MCF 10A (cell line): ENCODE measurements at regions not wholly inside any gene's neighbourhood (a gene's known extent, or its start where the extent isn't known, plus 50 kb on each side); places are given as distances from the start of the nearest gene placed in this dataset.

Experiments used
- BruUV-seq: library from RNA; stranded (reverse); fragments of 400-500 nt; replicated peaks from 2 replicates; lab custom pipeline; 2021; lab: Mats Ljungman, UMichigan
- CTCF ChIA-PET: fragments of 300-600 bp; sonication (Branson Sonifier 250); formaldehyde crosslinking; extraction: SDS; loops from one replicate; lab custom pipeline; 2021; ENCODE audit warnings: antibody characterized with exemption, inconsistent platforms; lab: Yijun Ruan, JAX
- POLR2A ChIA-PET: fragments of 300-600, 350-650 bp; sonication (Branson Sonifier 250); formaldehyde crosslinking; extraction: SDS; loops from one replicate; lab custom pipeline; 2020; ENCODE audit warnings: antibody characterized with exemption, inconsistent platforms; lab: Yijun Ruan, JAX
- DNase-seq: peaks from one replicate; pipeline ENCODE4 v3.0.0-alpha.2; 2018; ENCODE audit not compliant: unreplicated experiment
- H3K27ac Mint-ChIP-seq: one replicate; pipeline ENCODE4 v1.8.0; 2022; ENCODE audit warnings: mild to moderate bottlenecking, low read depth, mixed read lengths; ENCODE audit not compliant: unreplicated experiment
- H3K27me3 Mint-ChIP-seq: one replicate; pipeline ENCODE4 v1.8.0; 2022; ENCODE audit warnings: mixed read lengths; ENCODE audit not compliant: insufficient read depth, unreplicated experiment
- H3K36me3 Mint-ChIP-seq: one replicate; pipeline ENCODE4 v1.8.0; 2022; ENCODE audit warnings: mild to moderate bottlenecking, moderate library complexity, mixed read lengths; ENCODE audit not compliant: insufficient read depth, unreplicated experiment
- H3K4me1 Mint-ChIP-seq: one replicate; pipeline ENCODE4 v1.8.0; 2022; ENCODE audit warnings: mixed read lengths; ENCODE audit not compliant: insufficient read depth, unreplicated experiment
- H3K4me3 Mint-ChIP-seq: one replicate; pipeline ENCODE4 v1.8.0; 2022; ENCODE audit warnings: mild to moderate bottlenecking, moderate library complexity, mixed read lengths; ENCODE audit not compliant: unreplicated experiment
- H3K9me3 Mint-ChIP-seq: one replicate; pipeline ENCODE4 v1.8.0; 2022; ENCODE audit warnings: mixed read lengths; ENCODE audit not compliant: unreplicated experiment
- CTCF ChIP-seq: fragments of 200-600 bp; IDR thresholded peaks from one replicate; pipeline ENCODE4 v1.8.0; 2022; ENCODE audit warnings: antibody characterized with exemption, mild to moderate bottlenecking; ENCODE audit not compliant: unreplicated experiment
- intact Hi-C: fragments of 100-400 bp; cut with micrococcal nuclease; formaldehyde crosslinking; loops from 2 replicates; pipeline ENCODE4 v1.14.1; 2022

DNA sequence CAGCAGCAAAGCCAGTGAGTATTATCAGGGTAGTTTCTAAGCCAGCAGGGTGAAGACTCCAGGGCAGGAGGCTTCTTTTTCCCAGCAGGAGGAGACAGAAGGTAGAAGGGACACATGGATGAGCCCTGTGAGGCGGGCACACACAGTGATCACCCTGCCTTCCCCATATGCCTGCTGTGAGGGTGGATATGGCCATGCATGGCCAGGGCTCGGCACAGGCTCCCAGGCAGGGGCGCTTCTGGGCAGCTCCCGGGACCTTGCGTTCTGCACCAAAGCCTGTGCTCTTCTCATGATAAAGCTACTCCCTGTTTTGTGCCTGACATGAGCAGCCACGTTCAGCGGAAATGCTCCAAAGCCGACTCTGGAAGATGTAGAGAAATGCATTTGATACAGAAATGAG lies 807.2 kb downstream of the TYW1 start:
- POLR2A ChIA-PET = no interaction called here
- H3K27me3 Mint-ChIP-seq = no peaks in the 10 kb centered on the region
- H3K9me3 Mint-ChIP-seq = peaks cover 41% of the 10 kb centered on the region

GRCh38 chr7:67805921-67806471 lies 809.4 kb downstream of the TYW1 start:
- Mint-ChIP-seq H3K9me3 (peaks cover 39% of the 10 kb centered on the region), H3K27me3 (no peaks in the 10 kb centered on the region), H3K4me1 (no peaks in the 10 kb centered on the region), H3K4me3 (no peak overlapping the region), H3K27ac (no peak overlapping the region), H3K36me3 (no peaks in the 10 kb centered on the region)
- POLR2A ChIA-PET = no interaction called here
- TF ChIP-seq CTCF = no peak
- CTCF ChIA-PET = no interaction called here
- BruUV-seq = no TSS peak
- no peak for DNase-seq
- intact Hi-C loops = no loop called here

More for the DNA sequence above, 807.2 kb downstream of the TYW1 start:
- DNase-seq = no peak
- intact Hi-C loops = no loop called here
- CTCF ChIA-PET = no interaction called here
- Mint-ChIP-seq H3K27ac (no peak overlapping the region), H3K4me3 (no peak overlapping the region), H3K4me1 (no peaks in the 10 kb centered on the region), H3K36me3 (no peaks in the 10 kb centered on the region)
- BruUV-seq = no TSS peak
- TF ChIP-seq CTCF = no peak

DNA sequence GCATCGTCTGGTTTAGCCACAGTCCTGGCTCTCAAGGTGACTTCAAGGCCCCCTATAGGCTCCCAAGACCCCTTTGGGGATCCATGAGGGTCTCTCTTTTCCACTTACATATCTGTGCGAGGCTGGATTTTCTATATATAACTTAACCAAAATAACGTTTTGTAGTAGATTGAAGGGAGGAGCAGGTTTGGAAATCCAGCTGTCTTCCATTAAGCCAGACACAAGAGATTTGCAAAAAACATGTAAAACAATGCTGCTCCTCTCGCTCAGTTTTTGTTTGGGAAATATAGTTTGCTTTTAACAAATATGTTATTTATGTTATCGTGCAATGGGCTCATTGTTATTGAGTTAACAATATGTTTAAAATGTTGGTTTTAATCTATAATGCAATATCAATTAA lies 811.2 kb downstream of the TYW1 start:
- no peak for DNase-seq
- intact Hi-C loops = no loop called here
- Mint-ChIP-seq H3K4me1 (no peaks in the 10 kb centered on the region), H3K27ac (no peak overlapping the region), H3K9me3 (peaks cover 37% of the 10 kb centered on the region), H3K27me3 (no peaks in the 10 kb centered on the region), H3K36me3 (no peaks in the 10 kb centered on the region), H3K4me3 (no peak overlapping the region)
- no TSS peak for BruUV-seq
- no peak for TF ChIP-seq CTCF
- POLR2A ChIA-PET = no interaction called here
- CTCF ChIA-PET = no interaction called here

GRCh38 chr7:67809586-67809985 lies 813.0 kb downstream of the TYW1 start:
- no TSS peak for BruUV-seq
- Mint-ChIP-seq H3K4me1 (no peaks in the 10 kb centered on the region), H3K27ac (no peak overlapping the region), H3K9me3 (peaks cover 33% of the 10 kb centered on the region), H3K36me3 (no peaks in the 10 kb centered on the region), H3K27me3 (no peaks in the 10 kb centered on the region), H3K4me3 (no peak overlapping the region)
- DNase-seq = no peak
- TF ChIP-seq CTCF = no peak
- intact Hi-C loops = no loop called here
- ChIA-PET CTCF (no interaction called here), POLR2A (no interaction called here)
